Urinary bladder (tissue), 3 donors: ENCODE measurements at regions not wholly inside any gene's neighbourhood (a gene's known extent, or its start where the extent isn't known, plus 50 kb on each side); places are given as distances from the start of the nearest gene placed in this dataset.

Experiments used
- DNase-seq: peaks from one replicate; pipeline ENCODE4 v3.0.0-alpha.2; 2015; ENCODE audit errors: extremely low spot score
- H3K27ac ChIP-seq: one replicate; pipeline ENCODE4 v1.5.1; 2013; ENCODE audit warnings: low read depth, mild to moderate bottlenecking, moderate library complexity
- H3K36me3 ChIP-seq: one replicate; pipeline ENCODE4 v1.6.1; 2013; ENCODE audit warnings: mild to moderate bottlenecking, moderate library complexity; ENCODE audit not compliant: insufficient read depth
- H3K4me1 ChIP-seq: one replicate; pipeline ENCODE4 v1.6.1; 2013; ENCODE audit warnings: mild to moderate bottlenecking, moderate library complexity; ENCODE audit not compliant: insufficient read depth
- H3K4me3 ChIP-seq: one replicate; pipeline ENCODE4 v1.5.1; 2013; ENCODE audit warnings: low read depth, low read length
- whole genome bisulfite sequencing: extraction: QIAGEN DNeasy Blood & Tissue Kit; methylation state at CpG from one replicate; pipeline ENCODE4 v1.1.7; 2013; 5-methylcytosine and 5-hydroxymethylcytosine counted together
- donor health status: healthy with polysubstance abuse.
- donor health status: healthy.

DNA sequence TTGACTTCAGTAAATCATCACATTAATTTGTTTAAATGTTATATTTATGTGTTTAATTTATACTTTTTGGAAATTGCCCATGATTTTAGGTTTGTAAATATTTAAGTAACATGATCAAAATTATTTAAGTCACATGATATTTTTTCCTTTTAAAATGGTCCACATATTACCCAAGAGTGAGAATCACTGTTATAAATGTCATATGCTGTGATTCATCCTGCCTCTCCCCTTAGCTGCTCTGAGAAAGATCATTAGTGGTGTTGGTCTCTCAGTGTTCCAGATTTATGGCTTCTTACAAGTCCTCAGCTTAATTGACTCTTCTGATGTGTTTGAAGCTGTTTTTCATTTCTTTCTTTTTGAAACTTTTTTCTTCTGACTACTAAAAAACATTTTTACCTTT lies 70.1 kb downstream of the SPANXN4 start:
- DNase-seq, result no peak
- Histone ChIP-seq H3K4me1 (no peaks in the 10 kb centered on the region), H3K36me3 (no peaks in the 10 kb centered on the region), H3K27ac (no peak overlapping the region), H3K4me3 (no peak overlapping the region)

- Histone ChIP-seq H3K4me1 (no peaks in the 10 kb centered on the region), H3K4me3 (no peak overlapping the region), H3K36me3 (no peaks in the 10 kb centered on the region), H3K27ac (no peak overlapping the region)
- DNase-seq, result no peak
- 48% methylated on average over 5 of the region's 5 CpGs for WGBS
Measured at GRCh38 chrX:143095321-143095720, 69.6 kb downstream of the SPANXN4 start.

DNA sequence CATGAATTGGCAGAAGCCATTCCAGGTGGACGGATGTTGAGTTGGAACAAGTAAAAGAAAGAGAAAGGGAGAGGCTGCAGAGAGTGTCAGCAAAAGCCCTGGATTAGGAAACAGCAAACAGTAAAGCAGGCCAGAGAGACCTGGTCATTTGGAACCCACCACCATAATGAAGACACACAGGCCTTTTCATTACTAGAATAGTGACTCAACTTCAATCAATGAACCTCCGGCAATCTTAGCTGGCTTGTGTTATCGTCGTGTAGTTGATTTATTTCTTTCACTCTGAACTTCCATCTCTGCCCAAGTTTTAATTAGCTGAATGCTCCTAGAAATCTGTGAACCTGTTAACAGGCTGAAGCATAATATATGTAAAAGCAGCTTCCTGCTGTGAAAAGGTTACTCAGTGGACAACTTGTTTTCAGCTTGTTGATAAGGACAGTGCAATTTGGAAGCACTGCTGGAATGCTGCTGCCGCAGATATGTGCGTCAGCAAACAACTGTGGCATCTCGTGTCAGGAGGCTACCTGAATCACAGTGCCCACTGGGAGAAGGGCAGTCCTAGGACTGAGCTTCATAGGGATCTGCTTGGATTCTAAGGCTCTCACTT lies 68.8 kb downstream of the SPANXN4 start:
- 80% methylated on average over 7 of the region's 7 CpGs for WGBS
- H3K4me1 ChIP-seq, result no peaks in the 10 kb centered on the region
- DNase-seq, result no peak

More for the DNA sequence above, 68.8 kb downstream of the SPANXN4 start:
- Histone ChIP-seq H3K27ac (no peak overlapping the region), H3K4me3 (no peak overlapping the region), H3K36me3 (no peaks in the 10 kb centered on the region)
